ENCODE measurements at regions not wholly inside any gene's neighbourhood (a gene's known extent, or its start where the extent isn't known, plus 50 kb on each side); places are given as distances from the start of the nearest gene placed in this dataset.

DNA sequence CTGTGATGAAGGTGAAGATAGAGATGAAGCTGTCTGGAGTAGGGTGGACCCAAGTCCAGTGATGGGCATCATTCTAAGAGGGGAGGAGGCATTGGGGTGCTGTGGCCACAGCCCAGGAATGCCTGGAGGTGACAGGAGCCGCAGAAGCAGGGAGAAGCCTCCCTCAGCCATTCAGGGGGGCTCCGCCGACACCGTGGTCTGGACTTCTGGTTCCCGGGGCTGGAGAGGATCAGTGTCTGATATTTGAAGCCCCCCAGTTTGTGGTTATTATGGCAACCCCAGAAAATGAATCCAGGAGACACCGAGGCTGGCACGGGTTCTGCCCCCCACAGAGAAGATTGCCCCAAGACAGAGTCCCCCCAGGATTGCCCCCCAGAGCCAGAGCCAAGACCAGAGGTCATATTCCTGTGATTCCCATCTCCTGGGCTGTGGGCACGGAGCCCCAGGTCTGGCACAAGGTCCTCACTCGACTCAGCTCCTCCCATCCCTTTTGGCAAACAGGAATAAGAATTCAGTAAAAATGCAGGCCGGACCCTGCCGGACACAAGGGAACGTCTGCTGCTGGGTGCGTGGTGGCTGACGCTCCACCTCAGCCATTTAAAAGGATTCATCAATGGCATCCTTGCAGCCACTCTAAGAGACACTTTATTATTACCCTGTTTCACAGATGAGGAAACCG lies 116.6 kb downstream of the CPZ start (continued):
- TF ChIP-seq, protein P1, sequence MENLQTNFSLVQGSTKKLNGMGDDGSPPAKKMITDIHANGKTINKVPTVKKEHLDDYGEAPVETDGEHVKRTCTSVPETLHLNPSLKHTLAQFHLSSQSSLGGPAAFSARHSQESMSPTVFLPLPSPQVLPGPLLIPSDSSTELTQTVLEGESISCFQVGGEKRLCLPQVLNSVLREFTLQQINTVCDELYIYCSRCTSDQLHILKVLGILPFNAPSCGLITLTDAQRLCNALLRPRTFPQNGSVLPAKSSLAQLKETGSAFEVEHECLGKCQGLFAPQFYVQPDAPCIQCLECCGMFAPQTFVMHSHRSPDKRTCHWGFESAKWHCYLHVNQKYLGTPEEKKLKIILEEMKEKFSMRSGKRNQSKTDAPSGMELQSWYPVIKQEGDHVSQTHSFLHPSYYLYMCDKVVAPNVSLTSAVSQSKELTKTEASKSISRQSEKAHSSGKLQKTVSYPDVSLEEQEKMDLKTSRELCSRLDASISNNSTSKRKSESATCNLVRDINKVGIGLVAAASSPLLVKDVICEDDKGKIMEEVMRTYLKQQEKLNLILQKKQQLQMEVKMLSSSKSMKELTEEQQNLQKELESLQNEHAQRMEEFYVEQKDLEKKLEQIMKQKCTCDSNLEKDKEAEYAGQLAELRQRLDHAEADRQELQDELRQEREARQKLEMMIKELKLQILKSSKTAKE (IDR thresholded peaks at IDR 0.05; ENCODE audit: low read depth, poor library complexity, severe bottlenecking), result no peak
- no peak for TF ChIP-seq SMC3 (IDR thresholded peaks at IDR 0.05; ENCODE audit: borderline replicate concordance, low read length)
- TF ChIP-seq, protein P2, sequence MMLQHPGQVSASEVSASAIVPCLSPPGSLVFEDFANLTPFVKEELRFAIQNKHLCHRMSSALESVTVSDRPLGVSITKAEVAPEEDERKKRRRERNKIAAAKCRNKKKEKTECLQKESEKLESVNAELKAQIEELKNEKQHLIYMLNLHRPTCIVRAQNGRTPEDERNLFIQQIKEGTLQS (IDR thresholded peaks at IDR 0.05; ENCODE audit: borderline replicate concordance, extremely low read depth, low read depth, low read length), result no peak

DNA sequence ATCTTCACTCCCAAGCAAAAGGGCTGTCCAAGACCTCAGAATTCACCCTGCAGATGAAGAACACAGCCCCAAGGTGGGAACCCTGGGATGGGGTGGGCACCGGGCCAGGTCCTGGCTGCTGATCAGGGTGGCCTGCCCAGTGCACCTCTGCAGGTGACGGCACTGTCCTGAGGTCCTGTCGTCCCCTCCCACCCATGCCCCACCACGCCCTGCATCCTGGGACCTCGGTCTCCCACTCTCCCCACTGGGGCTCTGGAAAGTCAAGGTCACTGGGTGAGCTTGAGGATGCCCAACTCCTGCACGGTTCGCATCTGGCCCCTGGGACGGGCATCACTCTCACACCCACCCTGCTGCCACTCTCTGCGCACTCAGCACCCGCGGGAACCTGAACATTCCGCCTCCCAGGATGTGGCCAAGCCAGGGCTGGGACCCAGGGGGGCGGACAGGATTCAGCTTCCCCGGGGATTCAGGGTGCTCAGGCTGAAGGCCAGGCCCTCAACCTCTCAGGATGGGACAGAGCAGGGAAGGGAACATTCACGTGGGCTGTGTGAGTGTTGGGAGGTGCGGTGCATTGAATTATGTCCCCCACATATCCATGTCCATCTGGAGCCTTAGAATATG lies 115.9 kb downstream of the CPZ start:
- no peak overlapping the region for H3K4me3 ChIP-seq
- POLR2A ChIA-PET, result no interaction called here
- CTCF ChIA-PET, result no interaction called here
- H3K79me2 ChIP-seq (ENCODE audit: control insufficient read depth, insufficient read depth, low read length), result no peaks in the 10 kb centered on the region
- H3K27ac ChIP-seq (ENCODE audit: control insufficient read depth, insufficient read depth), result no peak overlapping the region
- RAD21 ChIA-PET (ENCODE audit: unreplicated experiment), result no interaction called here
- ATAC-seq, result no peak
- no peaks in the 10 kb centered on the region for H4K20me1 ChIP-seq (ENCODE audit: control insufficient read depth, insufficient read depth)
- H2AFZ ChIP-seq (ENCODE audit: control insufficient read depth, low read depth, low read length), result no peak overlapping the region
- no peak overlapping the region for H3K4me2 ChIP-seq (ENCODE audit: control insufficient read depth, insufficient read depth)
- 28% methylated on average over 16 of the region's 16 CpGs for WGBS (ENCODE audit: insufficient coverage, insufficient replicate concordance, low lambda C conversion rate, missing lambda C conversion rate)
- no peaks in the 10 kb centered on the region; the same call in 2 of the 3 replicates for H3K9me3 ChIP-seq (replicated peaks; ENCODE audit: control insufficient read depth, insufficient read depth, low read length)
- H3K4me1 ChIP-seq (ENCODE audit: control insufficient read depth, insufficient read depth, low read length), result no peaks in the 10 kb centered on the region
- H3K9ac ChIP-seq (ENCODE audit: control insufficient read depth, insufficient read depth, low read length), result no peak overlapping the region
- no TSS peak for BruUV-seq (replicated peaks)
- SMC1A ChIA-PET (ENCODE audit: uncharacterized antibody, unreplicated experiment), result no interaction called here
- no peaks in the 10 kb centered on the region for H3K36me3 ChIP-seq (ENCODE audit: control insufficient read depth in 2 of 2, insufficient read depth in 2 of 2, low read length in 1 of 2)
- H3K27me3 ChIP-seq (replicated peaks in 1 of 2; ENCODE audit: control insufficient read depth in 2 of 2, insufficient read depth in 2 of 2, low read length in 1 of 2), result no peaks in the 10 kb centered on the region; a peak in 1 of 4 replicates
- intact Hi-C loops (cut with micrococcal nuclease; ENCODE audit: unreplicated experiment), result no loop called here
- no peak for DNase-seq (ENCODE audit: low read depth, low spot score)
- in situ Hi-C loops (cut with MboI), result no loop called here
- TF ChIP-seq SRF (IDR thresholded peaks at IDR 0.05; ENCODE audit: low read depth in 2 of 2, low read length in 2 of 2) (no peak), FOXK2 (IDR thresholded peaks at IDR 0.05) (no peak), TCF3 (IDR thresholded peaks at IDR 0.05; ENCODE audit: borderline replicate concordance, insufficient read depth, low read depth, low read length) (no peak), RELA (IDR thresholded peaks at IDR 0.05; ENCODE audit: borderline replicate concordance, partially characterized antibody) (no peak), ZNF622 (IDR thresholded peaks at IDR 0.05) (no peak)
- FAIRE-seq, result no peak
